GM03348 (cell line): ENCODE measurements at regions not wholly inside any gene's neighbourhood (a gene's known extent, or its start where the extent isn't known, plus 50 kb on each side); places are given as distances from the start of the nearest gene placed in this dataset.
A peak's percentile ranks its signal among the peaks of the same experiment; 100 is the strongest.
"Not testable (repeated sequence)": the region's sequence is repeated elsewhere in the genome, so short reads cannot be mapped to it uniquely, and the experiment has no call there.

ENCODE experiments used
- DNase-seq: peaks from one replicate; pipeline ENCODE4 v3.0.0; 2012; ENCODE audit warnings: low spot score

- peak; percentile 57 for DNase-seq
Measured at GRCh38 chr10:78458983-78459638, 425.4 kb downstream of the RPS24 start.

GRCh38 chr10:78459639-78460037 lies 426.0 kb downstream of the RPS24 start:
- no peak for DNase-seq

GRCh38 chr10:78460204-78460603 lies 426.5 kb downstream of the RPS24 start:
- no peak for DNase-seq

GRCh38 chr10:78461333-78461732 lies 427.7 kb downstream of the RPS24 start:
- no peak for DNase-seq

- DNase-seq: no peak
Measured at GRCh38 chr10:78462176-78462575, 428.5 kb downstream of the RPS24 start.

- DNase-seq: no peak
Measured at GRCh38 chr10:78462726-78463228, 429.1 kb downstream of the RPS24 start.

- DNase-seq: no peak
Measured at GRCh38 chr10:78464118-78464855, 430.6 kb downstream of the RPS24 start.

- DNase-seq: no peak
Measured at GRCh38 chr10:78464856-78465267, 431.2 kb downstream of the RPS24 start.

GRCh38 chr10:78465431-78465830 lies 431.8 kb downstream of the RPS24 start:
- DNase-seq: no peak

GRCh38 chr10:78467496-78468106 lies 433.9 kb downstream of the RPS24 start:
- DNase-seq: no peak

GRCh38 chr10:78468731-78469130 lies 435.1 kb downstream of the RPS24 start:
- DNase-seq: not testable (repeated sequence)

GRCh38 chr10:78470267-78471103 lies 436.8 kb downstream of the RPS24 start:
- no peak for DNase-seq

GRCh38 chr10:78471326-78471722 lies 437.7 kb downstream of the RPS24 start:
- no peak for DNase-seq

- no peak for DNase-seq
Measured at GRCh38 chr10:78471723-78472550, 438.3 kb downstream of the RPS24 start.

GRCh38 chr10:78472551-78472890 lies 438.9 kb downstream of the RPS24 start:
- DNase-seq: no peak

GRCh38 chr10:78473006-78473405 lies 439.3 kb downstream of the RPS24 start:
- no peak for DNase-seq

GRCh38 chr10:78474743-78475142 lies 441.1 kb downstream of the RPS24 start:
- peak; percentile 1 for DNase-seq

GRCh38 chr10:78475437-78475836 lies 441.8 kb downstream of the RPS24 start:
- no peak for DNase-seq

- no peak for DNase-seq
Measured at GRCh38 chr10:78476156-78476555, 442.5 kb downstream of the RPS24 start.

GRCh38 chr10:78476844-78477243 lies 443.2 kb downstream of the RPS24 start:
- no peak for DNase-seq

GRCh38 chr10:78478919-78479318 lies 445.3 kb downstream of the RPS24 start:
- DNase-seq: no peak
